Esophagus squamous epithelium (tissue), 5 donors: ENCODE measurements at regions not wholly inside any gene's neighbourhood (a gene's known extent, or its start where the extent isn't known, plus 50 kb on each side); places are given as distances from the start of the nearest gene placed in this dataset.
A peak's percentile ranks its signal among the peaks of the same experiment; 100 is the strongest.

ENCODE experiments used
- DNase-seq: peaks from one replicate; lab custom pipeline; 2025; lab: John Stamatoyannopoulos, UW
- H3K27ac ChIP-seq, 4 donors: fragments of 200-600 bp; sonication (generic); one replicate each; pipeline ENCODE4 v1.5.1; 2016 to 2019; ENCODE audit warnings: mild to moderate bottlenecking in 1 of 4
- H3K27me3 ChIP-seq, 4 donors: fragments of 200-600 bp; sonication (generic); 1 replicate in 3 of 4; 2 replicates in 1 of 4; pipeline versions ENCODE4 v1.5.1 to v1.6.0; 2017 to 2021; ENCODE audit warnings: antibody characterized with exemption in 1 of 4
- H3K36me3 ChIP-seq, 3 donors: fragments of 200-600 bp; sonication (generic); one replicate each; pipeline ENCODE4 v1.5.1; 2016 to 2019
- H3K4me1 ChIP-seq, 3 donors: fragments of 200-600 bp; sonication (generic); one replicate each; pipeline ENCODE4 v1.5.1; 2017 to 2019
- H3K4me3 ChIP-seq, 4 donors: fragments of 200-600 bp; sonication (generic); 1 replicate in 3 of 4; 2 replicates in 1 of 4; pipeline ENCODE4 v1.5.1; 2016 to 2019; ENCODE audit warnings: mild to moderate bottlenecking in 2 of 4, moderate library complexity in 1 of 4
- H3K9me3 ChIP-seq, 3 donors: fragments of 200-600 bp; sonication (generic); one replicate each; pipeline ENCODE4 v1.5.1; 2016 to 2019
- POLR2A ChIP-seq, 4 donors: fragments of 450-650 bp; IDR thresholded peaks; one replicate each; pipeline ENCODE4 v1.6.1; 2017; ENCODE audit warnings: antibody characterized with exemption in 4 of 4, mild to moderate bottlenecking in 4 of 4, moderate library complexity in 3 of 4
- WGBS, 2 donors: methylation state at CpG; one replicate each; pipeline ENCODE4 v1.1.5; 2018; 5-methylcytosine and 5-hydroxymethylcytosine counted together
- intact Hi-C: fragments of 100-400 bp; cut with DNase I; formaldehyde crosslinking; loops from one replicate; pipeline ENCODE4 v1.15.0; 2022
- TF ChIP-seq, protein P1 (sequence below), 6 experiments: fragments of 450-650 bp in 4 of 6; fragments of 200-600 bp in 2 of 6; sonication (generic) in 2 of 6; IDR thresholded peaks; one replicate each; pipeline ENCODE4 v1.5.1; 2016 to 2019; ENCODE audit warnings: antibody characterized with exemption in 6 of 6, mild to moderate bottlenecking in 4 of 6, moderate library complexity in 4 of 6
- donor health status: DM: yes; HTN: yes; CAD: no.

DNA sequence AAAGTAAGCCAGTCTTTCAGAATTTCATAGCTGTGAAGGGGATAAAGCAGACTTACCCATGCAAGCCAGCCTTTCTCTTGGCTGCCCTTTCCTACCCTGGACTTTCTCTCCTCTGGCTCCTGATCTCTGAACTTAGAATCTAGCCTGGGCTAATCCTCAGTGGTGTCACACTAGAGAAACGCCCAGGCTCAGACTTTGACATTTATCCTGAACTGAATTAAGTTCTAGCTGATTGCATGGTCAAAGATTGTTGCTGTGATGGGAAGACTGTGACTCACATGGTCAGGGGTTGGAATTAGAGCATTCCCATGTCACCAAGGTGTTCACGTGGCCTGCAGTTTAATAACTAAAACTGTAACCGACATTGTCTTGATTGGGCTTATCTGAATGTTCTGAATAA lies 469.5 kb upstream of the FAT1 start:
- Histone ChIP-seq H3K4me3 (no peak overlapping the region), H3K27me3 (no peaks in the 10 kb centered on the region), H3K9me3 (no peaks in the 10 kb centered on the region), H3K27ac (no peak overlapping the region), H3K36me3 (no peaks in the 10 kb centered on the region), H3K4me1 (no peaks in the 10 kb centered on the region)
- TF ChIP-seq, protein P1, sequence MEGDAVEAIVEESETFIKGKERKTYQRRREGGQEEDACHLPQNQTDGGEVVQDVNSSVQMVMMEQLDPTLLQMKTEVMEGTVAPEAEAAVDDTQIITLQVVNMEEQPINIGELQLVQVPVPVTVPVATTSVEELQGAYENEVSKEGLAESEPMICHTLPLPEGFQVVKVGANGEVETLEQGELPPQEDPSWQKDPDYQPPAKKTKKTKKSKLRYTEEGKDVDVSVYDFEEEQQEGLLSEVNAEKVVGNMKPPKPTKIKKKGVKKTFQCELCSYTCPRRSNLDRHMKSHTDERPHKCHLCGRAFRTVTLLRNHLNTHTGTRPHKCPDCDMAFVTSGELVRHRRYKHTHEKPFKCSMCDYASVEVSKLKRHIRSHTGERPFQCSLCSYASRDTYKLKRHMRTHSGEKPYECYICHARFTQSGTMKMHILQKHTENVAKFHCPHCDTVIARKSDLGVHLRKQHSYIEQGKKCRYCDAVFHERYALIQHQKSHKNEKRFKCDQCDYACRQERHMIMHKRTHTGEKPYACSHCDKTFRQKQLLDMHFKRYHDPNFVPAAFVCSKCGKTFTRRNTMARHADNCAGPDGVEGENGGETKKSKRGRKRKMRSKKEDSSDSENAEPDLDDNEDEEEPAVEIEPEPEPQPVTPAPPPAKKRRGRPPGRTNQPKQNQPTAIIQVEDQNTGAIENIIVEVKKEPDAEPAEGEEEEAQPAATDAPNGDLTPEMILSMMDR (IDR thresholded peaks at IDR 0.05), result no peak
- no peak for TF ChIP-seq POLR2A (IDR thresholded peaks at IDR 0.05)
- no peak for DNase-seq
- intact Hi-C loops, result no loop called here
- 40 to 59% methylated on average over 3 of the region's 3 CpGs for WGBS, 2 donors

DNA sequence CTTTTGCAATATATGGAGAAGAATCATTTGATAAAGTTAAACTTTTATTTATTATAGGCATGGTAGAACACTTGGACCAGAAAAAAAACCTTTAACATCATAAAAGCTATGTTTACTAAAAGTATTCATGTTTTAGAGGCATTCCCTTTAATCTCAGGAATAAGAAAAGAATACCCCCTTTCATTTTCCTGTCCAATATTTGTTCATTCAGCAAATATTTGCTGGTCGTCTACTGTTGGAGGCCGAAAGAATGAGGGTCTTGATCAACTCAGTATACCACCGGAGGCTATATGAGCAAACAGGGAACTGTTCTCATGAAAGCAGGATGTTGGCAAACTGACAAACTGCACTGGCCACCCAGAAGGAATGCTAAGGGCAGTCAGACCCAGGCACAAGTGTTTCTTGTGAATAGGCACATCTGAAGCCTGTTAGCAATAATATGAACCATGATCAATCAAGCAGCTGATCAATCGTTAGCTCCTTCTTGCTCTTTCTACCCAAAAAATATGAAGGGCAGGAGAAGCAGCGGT lies 480.8 kb upstream of the FAT1 start:
- no peaks in the 10 kb centered on the region for H3K4me1 ChIP-seq
- intact Hi-C loops, result no loop called here
- TF ChIP-seq, protein P1 (IDR thresholded peaks at IDR 0.05), result no peak
- no peak for TF ChIP-seq POLR2A (IDR thresholded peaks at IDR 0.05)
- H3K27me3 ChIP-seq, result no peaks in the 10 kb centered on the region
- no peak overlapping the region for H3K27ac ChIP-seq
- H3K36me3 ChIP-seq, result no peaks in the 10 kb centered on the region
- no peaks in the 10 kb centered on the region for H3K9me3 ChIP-seq
- WGBS, 2 donors, result 61 to 69% methylated on average over 5 of the region's 5 CpGs
- no peak for DNase-seq
- H3K4me3 ChIP-seq, result no peak overlapping the region

DNA sequence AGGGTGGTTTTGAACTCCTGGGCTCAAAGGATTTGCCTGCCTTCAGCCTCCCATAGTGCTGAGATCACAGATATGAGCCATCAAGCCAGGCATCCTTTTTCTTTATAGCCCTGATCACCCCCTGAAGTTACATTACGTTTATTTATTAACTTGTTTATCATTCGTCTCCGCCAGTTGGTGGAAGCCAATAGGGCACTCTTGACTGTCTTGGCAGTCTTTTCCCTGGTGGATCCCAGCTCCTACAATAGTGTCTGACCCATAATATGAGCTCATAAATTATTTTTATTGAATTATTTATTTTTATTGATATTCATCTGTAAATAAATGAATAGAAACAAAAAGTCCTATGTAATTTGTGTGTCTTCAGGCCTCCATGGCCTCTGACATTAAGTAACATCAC lies 484.3 kb upstream of the FAT1 start:
- H3K27me3 ChIP-seq, result no peaks in the 10 kb centered on the region
- DNase-seq, result no peak
- TF ChIP-seq, protein P1 (IDR thresholded peaks at IDR 0.05), result no peak
- no peak for TF ChIP-seq POLR2A (IDR thresholded peaks at IDR 0.05)
- no peaks in the 10 kb centered on the region for H3K4me1 ChIP-seq
- H3K36me3 ChIP-seq, result no peaks in the 10 kb centered on the region
- H3K27ac ChIP-seq, result no peak overlapping the region
- H3K4me3 ChIP-seq, result no peak overlapping the region
- 72 to 88% methylated on average over 3 of the region's 3 CpGs for WGBS, 2 donors
- intact Hi-C loops, result no loop called here
- no peaks in the 10 kb centered on the region for H3K9me3 ChIP-seq

DNA sequence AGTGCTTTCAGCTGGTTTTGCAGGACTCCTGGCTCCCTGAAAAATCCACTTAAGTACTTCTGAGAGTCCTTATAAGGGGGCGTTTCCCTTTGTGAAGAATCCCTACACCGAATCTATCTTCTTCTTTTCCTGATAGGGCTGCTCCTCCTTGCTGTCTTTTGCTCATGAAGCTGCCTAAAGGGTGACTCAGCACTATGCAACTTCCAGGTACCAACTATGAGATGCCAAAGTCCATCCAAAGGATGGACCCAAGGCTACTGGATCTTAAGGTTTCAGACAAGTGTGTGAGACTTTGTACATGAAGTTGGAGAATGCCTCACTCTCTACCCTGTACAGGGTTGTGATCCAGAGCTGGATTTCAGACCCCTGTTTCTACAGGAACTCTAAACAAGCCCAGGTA lies 485.0 kb upstream of the FAT1 start:
- Histone ChIP-seq H3K4me3 (no peak overlapping the region), H3K27ac (no peak overlapping the region), H3K27me3 (no peaks in the 10 kb centered on the region), H3K36me3 (no peaks in the 10 kb centered on the region), H3K4me1 (no peaks in the 10 kb centered on the region), H3K9me3 (no peaks in the 10 kb centered on the region)
- 70 to 100% methylated on average over 2 of the region's 2 CpGs for WGBS, 2 donors
- TF ChIP-seq, protein P1 (IDR thresholded peaks at IDR 0.05), result no peak
- no peak for TF ChIP-seq POLR2A (IDR thresholded peaks at IDR 0.05)
- no peak for DNase-seq
- intact Hi-C loops, result no loop called here

DNA sequence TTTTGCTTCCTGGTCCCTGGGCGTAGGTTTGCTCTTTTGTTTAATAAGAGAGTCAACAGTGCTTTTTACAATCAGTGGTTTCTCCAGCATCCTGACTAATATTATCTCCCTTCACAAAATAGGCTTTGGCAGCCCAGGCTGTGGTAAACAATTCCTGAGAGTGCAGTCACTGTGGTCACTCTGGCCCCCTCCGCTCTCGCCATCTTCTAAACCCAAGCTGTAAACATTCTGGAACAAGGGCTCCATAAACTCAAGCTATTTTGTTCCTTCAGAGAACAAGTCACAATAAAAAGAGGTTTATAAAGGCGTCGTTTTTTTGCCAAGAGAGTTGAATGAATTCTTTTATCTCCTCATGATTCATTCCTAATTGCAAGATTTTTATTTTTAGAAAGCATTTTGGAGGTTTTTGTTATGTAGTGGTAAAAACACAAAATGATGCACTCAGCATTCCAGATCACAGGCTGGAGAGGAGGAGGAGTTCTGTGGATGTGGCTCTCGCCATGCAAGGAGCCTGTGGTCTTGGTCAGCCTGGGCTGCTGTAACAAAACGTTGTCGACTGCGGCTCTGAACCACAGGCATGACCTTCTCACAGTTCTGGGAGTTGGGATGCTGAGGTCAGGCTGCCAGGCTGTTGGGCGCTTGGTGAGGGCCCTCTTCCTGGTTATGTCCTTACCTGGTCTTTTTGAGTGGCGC lies 486.4 kb upstream of the FAT1 start:
- H3K4me1 ChIP-seq, result no peaks in the 10 kb centered on the region
- intact Hi-C loops, result no loop called here
- WGBS, 2 donors, result 67 to 73% methylated on average over 8 to 10 of the region's 11 CpGs
- TF ChIP-seq POLR2A (IDR thresholded peaks at IDR 0.05), result no peak
- TF ChIP-seq, protein P1 (IDR thresholded peaks at IDR 0.05), result no peak
- peak overlapping the region in 1 of 4 donors; percentile 6 for H3K27ac ChIP-seq
- no peak overlapping the region for H3K4me3 ChIP-seq
- H3K9me3 ChIP-seq, result no peaks in the 10 kb centered on the region
- no peaks in the 10 kb centered on the region for H3K36me3 ChIP-seq
- no peak for DNase-seq
- H3K27me3 ChIP-seq, result no peaks in the 10 kb centered on the region
